HEK293 (cell line): ENCODE measurements at regions not wholly inside any gene's neighbourhood (a gene's known extent, or its start where the extent isn't known, plus 50 kb on each side); places are given as distances from the start of the nearest gene placed in this dataset.

Source experiments
- BCL11B ChIP-seq: fragments of 450-650 bp; formaldehyde crosslinking; IDR thresholded peaks from 2 replicates; pipeline ENCODE4 v1.5.1; 2016; ENCODE audit warnings: low read depth, missing biosample characterization, missing genetic modification characterization
- HOXC10 ChIP-seq: sonication (generic); formaldehyde crosslinking; IDR thresholded peaks from 2 replicates; pipeline ENCODE4 v1.8.1; 2023; ENCODE audit warnings: mild to moderate bottlenecking, missing genetic modification reagents
- HOXD13 ChIP-seq: sonication (generic); formaldehyde crosslinking; IDR thresholded peaks from 2 replicates; pipeline ENCODE4 v1.8.0; 2022; ENCODE audit warnings: missing genetic modification reagents, borderline replicate concordance
- KLF1 ChIP-seq: fragments of 450-650 bp; formaldehyde crosslinking; IDR thresholded peaks from 2 replicates; pipeline ENCODE4 v1.5.1; 2016; ENCODE audit warnings: missing biosample characterization, missing genetic modification characterization
- OSR2 ChIP-seq: fragments of 450-650 bp; formaldehyde crosslinking; IDR thresholded peaks from 2 replicates; pipeline ENCODE4 v1.5.1; 2016; ENCODE audit warnings: missing biosample characterization, missing genetic modification characterization
- SCRT2 ChIP-seq: fragments of 450-650 bp; formaldehyde crosslinking; IDR thresholded peaks from 2 replicates; pipeline ENCODE4 v1.5.1; 2016; ENCODE audit warnings: missing biosample characterization, missing genetic modification characterization
- TCF7L2 ChIP-seq: IDR thresholded peaks from 2 replicates; pipeline ENCODE4 v1.6.1; 2011; ENCODE audit warnings: low read depth, mild to moderate bottlenecking, inconsistent platforms, low read length, moderate library complexity, borderline replicate concordance
- TRIM28 ChIP-seq: IDR thresholded peaks from 2 replicates; pipeline ENCODE4 v1.6.1; 2011; ENCODE audit warnings: low read length, control low read depth, borderline replicate concordance
- WT1 ChIP-seq: fragments of 450-650 bp; formaldehyde crosslinking; IDR thresholded peaks from 2 replicates; pipeline ENCODE4 v1.5.1; 2016; ENCODE audit warnings: missing biosample characterization, missing genetic modification characterization
- YY1 ChIP-seq: fragments of 450-650 bp; formaldehyde crosslinking; IDR thresholded peaks from 2 replicates; pipeline ENCODE4 v1.5.1; 2018; ENCODE audit warnings: missing biosample characterization, missing genetic modification characterization
- ZBTB44 ChIP-seq: fragments of 450-650 bp; IDR thresholded peaks from 2 replicates; pipeline ENCODE4 v1.5.1; 2018; ENCODE audit warnings: missing biosample characterization, mild to moderate bottlenecking, missing genetic modification characterization
- ZBTB49 ChIP-seq: fragments of 450-650 bp; formaldehyde crosslinking; IDR thresholded peaks from 2 replicates; pipeline ENCODE4 v1.5.1; 2016; ENCODE audit warnings: missing biosample characterization, missing genetic modification characterization, low read depth
- ZBTB6 ChIP-seq: fragments of 450-650 bp; formaldehyde crosslinking; IDR thresholded peaks from 2 replicates; pipeline ENCODE4 v1.5.1; 2017; ENCODE audit warnings: missing biosample characterization, missing genetic modification characterization
- ZNF10 ChIP-seq: fragments of 450-650 bp; formaldehyde crosslinking; IDR thresholded peaks from 2 replicates; pipeline ENCODE4 v1.5.1; 2017; ENCODE audit warnings: missing biosample characterization, missing genetic modification characterization
- ZNF114 ChIP-seq: fragments of 450-650 bp; formaldehyde crosslinking; IDR thresholded peaks from 2 replicates; pipeline ENCODE4 v1.5.0; 2017; ENCODE audit warnings: missing biosample characterization, missing genetic modification characterization
- ZNF184 ChIP-seq: fragments of 450-650 bp; IDR thresholded peaks from 2 replicates; pipeline ENCODE4 v1.5.1; 2018; ENCODE audit warnings: missing biosample characterization, mild to moderate bottlenecking, missing genetic modification characterization
- ZNF239 ChIP-seq: fragments of 450-650 bp; formaldehyde crosslinking; IDR thresholded peaks from 2 replicates; pipeline ENCODE4 v1.5.1; 2016; ENCODE audit warnings: missing biosample characterization, missing genetic modification characterization
- ZNF266 ChIP-seq: fragments of 450-650 bp; formaldehyde crosslinking; IDR thresholded peaks from 2 replicates; pipeline ENCODE4 v1.5.1; 2016; ENCODE audit warnings: missing biosample characterization, missing genetic modification characterization, low read depth
- ZNF280D ChIP-seq: fragments of 450-650 bp; formaldehyde crosslinking; IDR thresholded peaks from 2 replicates; pipeline ENCODE4 v1.5.1; 2016; ENCODE audit warnings: missing biosample characterization, missing genetic modification characterization
- ZNF37A ChIP-seq: fragments of 450-650 bp; IDR thresholded peaks from 2 replicates; pipeline ENCODE4 v1.5.1; 2018; ENCODE audit warnings: missing biosample characterization, missing genetic modification characterization
- ZNF416 ChIP-seq: fragments of 450-650 bp; formaldehyde crosslinking; IDR thresholded peaks from 2 replicates; pipeline ENCODE4 v1.5.1; 2016; ENCODE audit warnings: missing biosample characterization, missing genetic modification characterization
- ZNF510 ChIP-seq: fragments of 450-650 bp; formaldehyde crosslinking; IDR thresholded peaks from 2 replicates; pipeline ENCODE4 v1.5.1; 2018; ENCODE audit warnings: mild to moderate bottlenecking, missing genetic modification characterization, missing biosample characterization; ENCODE audit not compliant: insufficient replicate concordance
- ZNF560 ChIP-seq: fragments of 450-650 bp; formaldehyde crosslinking; IDR thresholded peaks from 2 replicates; pipeline ENCODE4 v1.5.1; 2017; ENCODE audit warnings: missing biosample characterization, missing genetic modification characterization, borderline replicate concordance
- ZNF561 ChIP-seq: fragments of 450-650 bp; IDR thresholded peaks from 2 replicates; pipeline ENCODE4 v1.5.1; 2018; ENCODE audit warnings: missing biosample characterization, missing genetic modification characterization, borderline replicate concordance
- ZNF580 ChIP-seq: fragments of 450-650 bp; formaldehyde crosslinking; IDR thresholded peaks from 2 replicates; pipeline ENCODE4 v1.5.1; 2016; ENCODE audit warnings: missing biosample characterization, missing genetic modification characterization
- ZNF623 ChIP-seq: fragments of 450-650 bp; formaldehyde crosslinking; IDR thresholded peaks from 2 replicates; pipeline ENCODE4 v1.5.1; 2016; ENCODE audit warnings: missing biosample characterization, missing genetic modification characterization
- ZNF645 ChIP-seq: fragments of 450-650 bp; formaldehyde crosslinking; IDR thresholded peaks from 2 replicates; pipeline ENCODE4; 2016; ENCODE audit warnings: missing biosample characterization, missing genetic modification characterization
- ZNF677 ChIP-seq: fragments of 450-650 bp; IDR thresholded peaks from 2 replicates; pipeline ENCODE4 v1.5.0; 2018; ENCODE audit warnings: missing biosample characterization, mild to moderate bottlenecking, missing genetic modification characterization, moderate library complexity
- ZNF768 ChIP-seq: fragments of 450-650 bp; formaldehyde crosslinking; IDR thresholded peaks from 2 replicates; pipeline ENCODE4 v1.5.1; 2018; ENCODE audit warnings: missing biosample characterization, mild to moderate bottlenecking, missing genetic modification characterization
- ZNF792 ChIP-seq: fragments of 450-650 bp; formaldehyde crosslinking; IDR thresholded peaks from 2 replicates; pipeline ENCODE4 v1.5.1; 2016; ENCODE audit warnings: missing biosample characterization, missing genetic modification characterization
- ZNF830 ChIP-seq: fragments of 450-650 bp; IDR thresholded peaks from 2 replicates; pipeline ENCODE4 v1.5.0; 2018; ENCODE audit warnings: missing biosample characterization, missing genetic modification characterization, low read depth, mild to moderate bottlenecking, moderate library complexity
- ZSCAN18 ChIP-seq: fragments of 450-650 bp; formaldehyde crosslinking; IDR thresholded peaks from 2 replicates; pipeline ENCODE4 v1.5.1; 2016; ENCODE audit warnings: missing biosample characterization, missing genetic modification characterization

- no peak for TF ChIP-seq ZBTB49
- TF ChIP-seq WT1 (tag by site-specific recombination): peak; percentile 83
- no peak for TF ChIP-seq HOXD13 (CRISPR knock-in tag)
- TF ChIP-seq ZNF266 (tag by site-specific recombination): no peak
- TF ChIP-seq SCRT2: peak; percentile 89
- no peak for TF ChIP-seq ZNF510 (tag by site-specific recombination)
- TF ChIP-seq ZNF37A (tag by site-specific recombination): no peak
- TF ChIP-seq ZNF830: no peak
- no peak for TF ChIP-seq ZNF561 (tag by site-specific recombination)
- no peak for TF ChIP-seq HOXC10
- TF ChIP-seq ZBTB6 (tag by site-specific recombination): no peak
- TF ChIP-seq TRIM28: peak; percentile 84; the same call in 1 of the 2 replicates
- no peak for TF ChIP-seq ZNF677 (tag by site-specific recombination)
- no peak for TF ChIP-seq BCL11B (tag by site-specific recombination)
- no peak for TF ChIP-seq ZNF416 (tag by site-specific recombination)
- no peak for TF ChIP-seq ZNF560 (tag by site-specific recombination)
- TF ChIP-seq TCF7L2: no peak
- no peak for TF ChIP-seq ZNF623 (tag by site-specific recombination)
- TF ChIP-seq ZNF580 (tag by site-specific recombination): no peak
- TF ChIP-seq ZNF768: no peak
- TF ChIP-seq ZNF114 (tag by site-specific recombination): no peak
- TF ChIP-seq ZSCAN18 (tag by site-specific recombination): no peak
- no peak for TF ChIP-seq OSR2 (tag by site-specific recombination)
- TF ChIP-seq ZBTB44 (tag by site-specific recombination): peak; percentile 33; the same call in 1 of the 2 replicates
- peak; percentile 68; the same call in 1 of the 2 replicates for TF ChIP-seq ZNF184 (tag by site-specific recombination)
- TF ChIP-seq ZNF792 (tag by site-specific recombination): no peak
- TF ChIP-seq KLF1 (tag by site-specific recombination): peak; percentile 78
- TF ChIP-seq YY1 (tag by site-specific recombination): no peak
- no peak for TF ChIP-seq ZNF239 (tag by site-specific recombination)
- no peak for TF ChIP-seq ZNF645
- TF ChIP-seq ZNF10 (tag by site-specific recombination): no peak
- no peak for TF ChIP-seq ZNF280D
Measured at GRCh38 chr2:217685255-217685605, 317.6 kb downstream of the TNS1 start (continued).
